Activated CD8-positive, alpha-beta T cell treated with anti-CD3 and anti-CD28 coated beads for 36 hours (primary cell): ENCODE measurements at regions not wholly inside any gene's neighbourhood (a gene's known extent, or its start where the extent isn't known, plus 50 kb on each side); places are given as distances from the start of the nearest gene placed in this dataset.

Experiments used
- ATAC-seq: fragments of 200-7000 bp; cut with Tn5 transposase; one replicate; pipeline ENCODE4 v1.10.0; 2021; ENCODE audit warnings: mild to moderate bottlenecking, moderate library complexity
- CTCF ChIA-PET: fragments of 350-600 bp; sonication (Branson Sonifier 250); formaldehyde crosslinking; loops from one replicate; lab custom pipeline; 2021; ENCODE audit warnings: antibody characterized with exemption; lab: Charles Lee
- POLR2A ChIA-PET: fragments of 350-600 bp; sonication (Branson Sonifier 250); formaldehyde crosslinking; loops from one replicate; lab custom pipeline; 2021; ENCODE audit warnings: antibody characterized with exemption; lab: Charles Lee
- DNase-seq: peaks from one replicate; pipeline ENCODE4 v3.0.0-alpha.2; 2020
- H3K27ac Mint-ChIP-seq: one replicate; pipeline ENCODE4 v1.8.0; 2021; ENCODE audit warnings: mild to moderate bottlenecking, mixed read lengths
- H3K27me3 Mint-ChIP-seq: one replicate; pipeline ENCODE4 v1.8.0; 2021; ENCODE audit warnings: mixed read lengths
- H3K36me3 Mint-ChIP-seq: one replicate; pipeline ENCODE4 v1.8.0; 2021; ENCODE audit warnings: low read depth, mixed read lengths
- H3K4me1 Mint-ChIP-seq: one replicate; pipeline ENCODE4 v1.8.0; 2021; ENCODE audit warnings: low read depth, mixed read lengths
- H3K4me3 Mint-ChIP-seq: one replicate; pipeline ENCODE4 v1.8.0; 2021; ENCODE audit warnings: mild to moderate bottlenecking, moderate library complexity, mixed read lengths
- H3K9me3 Mint-ChIP-seq: one replicate; pipeline ENCODE4 v1.8.0; 2021; ENCODE audit warnings: mixed read lengths
- CTCF ChIP-seq: fragments of 200-600 bp; IDR thresholded peaks from one replicate; pipeline ENCODE4 v1.8.0; 2022; ENCODE audit warnings: antibody characterized with exemption, mild to moderate bottlenecking
- intact Hi-C: fragments of 100-400 bp; cut with micrococcal nuclease; formaldehyde crosslinking; loops from one replicate; pipeline ENCODE4 v1.10.0; 2022

- H3K9me3 Mint-ChIP-seq, result no peaks in the 10 kb centered on the region
- no peak overlapping the region for H3K4me3 Mint-ChIP-seq
- H3K27ac Mint-ChIP-seq, result no peak overlapping the region
- ChIA-PET CTCF (interaction anchor here (1.6 kb wide), 1 partner anchor 54 kb away, joined by 3 read pairs; no protein-coding TSS in a partner anchor), POLR2A (no interaction called here)
- peaks cover 17% of the 10 kb centered on the region for H3K4me1 Mint-ChIP-seq
- H3K27me3 Mint-ChIP-seq, result peaks cover 17% of the 10 kb centered on the region
- no peak for TF ChIP-seq CTCF
- DNase-seq (no peak), ATAC-seq (no peak)
- no peaks in the 10 kb centered on the region for H3K36me3 Mint-ChIP-seq
- intact Hi-C loops, result no loop called here
Measured at GRCh38 chr4:153138736-153139135, 65.5 kb upstream of the TRIM2 start.

GRCh38 chr4:153140294-153140693 lies 63.9 kb upstream of the TRIM2 start:
- ATAC-seq (no peak), DNase-seq (no peak)
- Mint-ChIP-seq H3K9me3 (no peaks in the 10 kb centered on the region), H3K27me3 (peaks cover 17% of the 10 kb centered on the region), H3K27ac (no peak overlapping the region), H3K4me3 (no peak overlapping the region), H3K36me3 (no peaks in the 10 kb centered on the region), H3K4me1 (peaks cover 7% of the 10 kb centered on the region)
- ChIA-PET POLR2A (no interaction called here), CTCF (interaction anchor here (1.4 kb wide), 1 partner anchor 13 kb away, joined by 6 read pairs; no protein-coding TSS in a partner anchor)
- TF ChIP-seq CTCF, result no peak
- intact Hi-C loops, result loop anchor here (10.0 kb wide), 1 partner anchor 505 kb away; no protein-coding TSS in a partner anchor

- no peaks in the 10 kb centered on the region for H3K9me3 Mint-ChIP-seq
- DNase-seq, result no peak
- no peak for ATAC-seq
- H3K36me3 Mint-ChIP-seq, result no peaks in the 10 kb centered on the region
- ChIA-PET CTCF (interaction anchor here (1.4 kb wide), 1 partner anchor 14 kb away, joined by 6 read pairs; no protein-coding TSS in a partner anchor), POLR2A (no interaction called here)
- H3K4me3 Mint-ChIP-seq, result no peak overlapping the region
- peaks cover 17% of the 10 kb centered on the region for H3K27me3 Mint-ChIP-seq
- H3K27ac Mint-ChIP-seq, result no peak overlapping the region
- no peak for TF ChIP-seq CTCF
- intact Hi-C loops, result loop anchor here (10.0 kb wide), 1 partner anchor 504 kb away; no protein-coding TSS in a partner anchor
- H3K4me1 Mint-ChIP-seq, result peaks cover 7% of the 10 kb centered on the region
Measured at GRCh38 chr4:153141238-153141637, 63.0 kb upstream of the TRIM2 start.

- H3K4me3 Mint-ChIP-seq, result no peak overlapping the region
- no peaks in the 10 kb centered on the region for H3K36me3 Mint-ChIP-seq
- intact Hi-C loops, result loop anchor here (2.0 to 10.0 kb wide), 2 partner anchors 176 to 502 kb away; no protein-coding TSS in a partner anchor
- POLR2A ChIA-PET, result no interaction called here
- H3K27me3 Mint-ChIP-seq, result peaks cover 14% of the 10 kb centered on the region
- ATAC-seq, result peak; percentile 94
- CTCF ChIA-PET, result interaction anchor here (0.6 to 2.1 kb wide), 41 partner anchors 8 to 506 kb away, joined by 3 to 27 read pairs (median 4); partner anchors contain the start of gene TRIM2
- DNase-seq, result peak; percentile 75
- peaks cover 7% of the 10 kb centered on the region for H3K4me1 Mint-ChIP-seq
- no peaks in the 10 kb centered on the region for H3K9me3 Mint-ChIP-seq
- TF ChIP-seq CTCF, result peak; percentile 83
- H3K27ac Mint-ChIP-seq, result no peak overlapping the region
Measured at GRCh38 chr4:153142700-153143438, 61.4 kb upstream of the TRIM2 start.
